Fibroblast of villous mesenchyme (primary cell): ENCODE measurements at regions not wholly inside any gene's neighbourhood (a gene's known extent, or its start where the extent isn't known, plus 50 kb on each side); places are given as distances from the start of the nearest gene placed in this dataset.

Experiments used
- DNase-seq: peaks from one replicate; pipeline ENCODE4 v3.0.0-alpha.2; 2010; ENCODE audit warnings: low read depth
- H3K4me3 ChIP-seq: 2 replicates; pipeline ENCODE4 v1.5.1; 2011; ENCODE audit warnings: low read depth, mild to moderate bottlenecking, low read length
- CTCF ChIP-seq: IDR thresholded peaks from 2 replicates; pipeline ENCODE4 v1.5.1; 2012; ENCODE audit warnings: low read depth, mild to moderate bottlenecking, low read length; ENCODE audit not compliant: insufficient read depth

- TF ChIP-seq CTCF: no peak
- no peak for DNase-seq
- no peak overlapping the region for H3K4me3 ChIP-seq
Measured at GRCh38 chr5:102638316-102638715, 116.8 kb upstream of the PAM start.

- TF ChIP-seq CTCF: no peak
- no peak overlapping the region for H3K4me3 ChIP-seq
- DNase-seq: no peak
Measured at GRCh38 chr5:102638912-102639652, 116.0 kb upstream of the PAM start.

GRCh38 chr5:102649731-102650130 lies 105.4 kb upstream of the PAM start:
- TF ChIP-seq CTCF: no peak
- H3K4me3 ChIP-seq: no peak overlapping the region
- DNase-seq: peak; percentile 42

- no peak for TF ChIP-seq CTCF
- no peak overlapping the region for H3K4me3 ChIP-seq
- no peak for DNase-seq
Measured at GRCh38 chr5:102651466-102651865, 103.6 kb upstream of the PAM start.

GRCh38 chr5:102654559-102655349 lies 100.4 kb upstream of the PAM start:
- DNase-seq: no peak
- no peak for TF ChIP-seq CTCF
- no peak overlapping the region for H3K4me3 ChIP-seq

DNA sequence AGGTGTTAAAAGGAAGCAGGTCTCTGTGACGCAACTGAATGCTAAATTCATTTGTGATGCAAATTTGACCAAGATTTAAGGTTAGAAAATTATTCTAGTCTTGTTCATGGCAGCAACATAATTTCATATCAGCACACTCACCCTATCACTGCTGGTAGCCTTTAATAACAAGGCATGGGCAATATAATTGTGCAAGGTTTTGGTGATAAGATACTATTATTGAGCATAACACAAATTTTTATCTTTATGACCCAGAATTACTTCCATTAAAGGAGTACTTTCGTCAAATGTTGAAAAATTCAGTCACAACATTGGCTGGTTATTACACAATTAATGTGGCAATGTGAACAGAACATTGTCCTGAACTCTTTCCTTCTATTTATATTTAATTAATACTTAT lies 96.0 kb upstream of the PAM start:
- H3K4me3 ChIP-seq: no peak overlapping the region
- DNase-seq: no peak
- TF ChIP-seq CTCF: no peak

DNA sequence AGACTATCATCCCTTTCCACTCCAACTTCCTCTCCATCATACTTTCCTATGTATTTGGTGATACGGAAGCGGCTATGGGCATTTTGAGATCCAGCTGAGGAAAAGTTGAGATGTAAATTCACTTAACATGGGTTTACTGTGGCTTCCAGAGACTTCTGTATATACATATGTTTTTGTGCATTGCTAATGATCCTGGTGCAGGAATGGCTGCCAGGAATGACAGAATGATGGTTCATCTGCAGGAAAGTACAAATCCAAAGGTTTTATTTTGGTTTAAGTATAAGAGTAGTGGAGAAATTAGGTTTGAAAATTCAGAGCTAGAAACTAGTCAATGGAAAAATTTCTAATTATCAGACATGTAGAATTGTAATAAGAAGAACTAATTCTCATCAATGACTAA lies 95.0 kb upstream of the PAM start:
- no peak for DNase-seq
- TF ChIP-seq CTCF: no peak
- no peak overlapping the region for H3K4me3 ChIP-seq
